Kidney epithelial cell (primary cell): ENCODE measurements at regions not wholly inside any gene's neighbourhood (a gene's known extent, or its start where the extent isn't known, plus 50 kb on each side); places are given as distances from the start of the nearest gene placed in this dataset.

Experiments used
- DNase-seq: peaks from one replicate; pipeline ENCODE4 v3.0.0-alpha.2; 2010; ENCODE audit warnings: low read depth
- H3K27me3 ChIP-seq: 2 replicates; pipeline ENCODE4 v1.6.0; 2011; ENCODE audit warnings: low read length; ENCODE audit not compliant: control insufficient read depth, insufficient read depth
- H3K36me3 ChIP-seq: 2 replicates; pipeline ENCODE4 v1.5.1; 2011; ENCODE audit warnings: low read length; ENCODE audit not compliant: control insufficient read depth, insufficient read depth
- H3K4me3 ChIP-seq: 2 replicates; pipeline ENCODE4 v1.5.1; 2011; ENCODE audit warnings: low read depth, mild to moderate bottlenecking, control low read depth, low read length
- CTCF ChIP-seq: IDR thresholded peaks from 2 replicates; pipeline ENCODE4 v1.5.1; 2011; ENCODE audit warnings: mild to moderate bottlenecking, moderate library complexity, low read length, control low read depth, inconsistent platforms; ENCODE audit not compliant: insufficient read depth, poor library complexity, severe bottlenecking

GRCh38 chr9:87233899-87234455, 263.7 kb upstream of the DAPK1 start:
- DNase-seq: no peak
- Histone ChIP-seq H3K4me3 (no peak overlapping the region), H3K27me3 (no peaks in the 10 kb centered on the region), H3K36me3 (no peaks in the 10 kb centered on the region)
- TF ChIP-seq CTCF: no peak

- Histone ChIP-seq H3K36me3 (no peaks in the 10 kb centered on the region), H3K4me3 (no peak overlapping the region), H3K27me3 (no peaks in the 10 kb centered on the region)
- no peak for TF ChIP-seq CTCF
- DNase-seq: no peak
Observed at GRCh38 chr9:87234854-87235253, 262.8 kb upstream of the DAPK1 start.

DNA sequence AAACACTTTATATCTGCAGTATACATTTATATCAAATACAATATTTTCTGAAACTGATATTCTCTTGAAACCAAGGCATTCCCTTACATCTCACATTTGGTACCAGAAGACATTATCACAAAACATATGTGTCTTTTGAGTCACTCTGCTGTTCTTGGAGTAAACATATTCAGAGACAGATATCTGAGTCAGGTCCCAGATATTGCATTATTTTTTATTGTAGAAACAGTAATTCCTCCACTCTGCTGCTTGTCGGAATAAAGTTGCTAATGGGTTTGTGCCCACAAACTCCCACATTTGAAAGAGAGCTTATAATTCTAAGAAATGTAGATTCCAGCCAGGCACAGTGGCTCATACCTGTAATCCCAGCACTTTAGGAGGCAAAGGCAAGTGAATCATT, 261.1 kb upstream of the DAPK1 start:
- Histone ChIP-seq H3K36me3 (no peaks in the 10 kb centered on the region), H3K27me3 (no peaks in the 10 kb centered on the region), H3K4me3 (no peak overlapping the region)
- DNase-seq: no peak
- TF ChIP-seq CTCF: no peak

DNA sequence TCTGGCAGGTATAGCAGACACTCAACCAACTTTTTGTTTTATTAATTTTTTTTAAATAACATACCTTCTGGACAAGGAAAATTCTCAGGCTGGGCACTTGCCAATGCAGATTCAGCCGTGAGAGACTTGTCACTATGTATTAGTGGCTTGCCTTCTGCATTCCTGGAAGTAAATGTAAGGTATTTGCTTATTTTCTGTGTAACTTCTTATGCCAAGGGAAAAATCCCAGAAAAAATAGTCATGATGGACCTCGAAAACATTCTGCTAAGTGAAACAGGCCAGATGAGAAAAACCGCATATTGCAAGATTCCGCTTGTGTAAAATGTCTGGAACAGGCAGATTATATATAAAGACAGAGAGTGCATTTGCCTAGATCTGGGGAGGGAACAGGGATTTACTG, 260.3 kb upstream of the DAPK1 start:
- no peaks in the 10 kb centered on the region for H3K27me3 ChIP-seq
- no peak for DNase-seq
- H3K4me3 ChIP-seq: no peak overlapping the region
- TF ChIP-seq CTCF: no peak
- H3K36me3 ChIP-seq: no peaks in the 10 kb centered on the region

- Histone ChIP-seq H3K36me3 (no peaks in the 10 kb centered on the region), H3K27me3 (no peaks in the 10 kb centered on the region), H3K4me3 (no peak overlapping the region)
- DNase-seq: no peak
- no peak for TF ChIP-seq CTCF
Observed at GRCh38 chr9:87238545-87238944, 259.1 kb upstream of the DAPK1 start.

GRCh38 chr9:87239312-87239711, 258.4 kb upstream of the DAPK1 start:
- Histone ChIP-seq H3K4me3 (no peak overlapping the region), H3K27me3 (no peaks in the 10 kb centered on the region), H3K36me3 (no peaks in the 10 kb centered on the region)
- TF ChIP-seq CTCF: no peak
- no peak for DNase-seq
